SH-SY5Y (cell line): ENCODE measurements at regions not wholly inside any gene's neighbourhood (a gene's known extent, or its start where the extent isn't known, plus 50 kb on each side); places are given as distances from the start of the nearest gene placed in this dataset.

Source experiments
- GATA2 ChIP-seq: IDR thresholded peaks from 2 replicates; pipeline ENCODE4 v1.6.1; 2011; ENCODE audit warnings: mild to moderate bottlenecking, low read depth, low read length
- GATA3 ChIP-seq: IDR thresholded peaks from 2 replicates; pipeline ENCODE4 v1.6.1; 2011; ENCODE audit warnings: low read depth, mild to moderate bottlenecking, low read length, moderate library complexity

DNA sequence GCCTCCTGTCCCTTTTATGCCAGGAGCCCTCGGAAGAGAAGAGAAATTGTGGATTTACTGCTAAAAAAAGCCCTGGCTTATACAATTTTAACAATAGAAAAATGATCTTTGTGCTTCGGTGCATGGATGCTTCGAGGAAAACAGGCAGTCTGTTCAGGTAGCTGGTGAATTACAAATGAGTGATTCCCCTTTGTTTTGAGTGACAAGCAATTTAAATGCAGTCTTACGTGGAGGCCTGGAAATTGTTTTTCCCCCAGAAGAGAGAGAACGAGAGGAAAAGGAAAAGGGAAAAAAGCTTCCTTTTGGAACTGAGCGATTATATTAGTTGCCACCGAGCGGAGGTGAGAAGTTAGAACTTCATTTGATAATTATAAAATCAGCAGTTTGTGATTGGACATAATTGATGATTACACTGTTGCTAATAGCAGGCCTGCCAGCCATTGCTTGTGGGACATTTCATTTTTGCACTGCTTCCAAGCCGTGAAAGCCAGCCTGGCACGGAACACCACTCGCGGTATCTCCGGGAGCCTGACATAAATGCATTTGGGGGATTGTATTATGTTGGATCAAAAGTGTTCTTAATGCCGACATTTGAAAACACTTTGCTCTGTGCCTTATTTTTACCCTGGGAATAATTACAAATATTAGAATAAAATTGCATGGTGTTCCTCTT lies 117.7 kb downstream of the PHETA1 start:
- TF ChIP-seq GATA3 (no peak), GATA2 (no peak)
